Mucosa of gallbladder (tissue), 1 donor: ENCODE measurements at regions not wholly inside any gene's neighbourhood (a gene's known extent, or its start where the extent isn't known, plus 50 kb on each side); places are given as distances from the start of the nearest gene placed in this dataset.

Experiments used
- DNase-seq: peaks from one replicate; pipeline ENCODE4 v3.0.0-alpha.2; 2020; ENCODE audit warnings: low spot score
- donor health status: DM: no; HTN: no; CAD: no.

GRCh38 chr5:61904730-61905129, 401.3 kb upstream of the KIF2A start:
- DNase-seq: no peak

GRCh38 chr5:61905613-61906012, 400.4 kb upstream of the KIF2A start:
- DNase-seq: peak; percentile 11

- no peak for DNase-seq
These were observed 399.2 kb upstream of the KIF2A start for GRCh38 chr5:61906820-61907219.

- no peak for DNase-seq
These were observed 398.0 kb upstream of the KIF2A start for GRCh38 chr5:61907995-61908394.

GRCh38 chr5:61910771-61911170, 395.2 kb upstream of the KIF2A start:
- no peak for DNase-seq

- DNase-seq: no peak
These were observed 393.4 kb upstream of the KIF2A start for GRCh38 chr5:61912559-61912958.

GRCh38 chr5:61915646-61916045, 390.4 kb upstream of the KIF2A start:
- no peak for DNase-seq

- no peak for DNase-seq
These were observed 389.1 kb upstream of the KIF2A start for GRCh38 chr5:61916621-61917620.

- DNase-seq: no peak
These were observed 387.4 kb upstream of the KIF2A start for GRCh38 chr5:61918611-61919010.

GRCh38 chr5:61919920-61920319, 386.1 kb upstream of the KIF2A start:
- DNase-seq: peak; percentile 33

GRCh38 chr5:61924251-61924650, 381.8 kb upstream of the KIF2A start:
- DNase-seq: no peak

- DNase-seq: no peak
These were observed 379.1 kb upstream of the KIF2A start for GRCh38 chr5:61926911-61927310.

- DNase-seq: no peak
These were observed 374.8 kb upstream of the KIF2A start for GRCh38 chr5:61931236-61931635.

- peak; percentile 68 for DNase-seq
These were observed 372.0 kb upstream of the KIF2A start for GRCh38 chr5:61933787-61934626.

- DNase-seq: no peak
These were observed 364.4 kb upstream of the KIF2A start for GRCh38 chr5:61941637-61942036.

- DNase-seq: no peak
These were observed 363.4 kb upstream of the KIF2A start for GRCh38 chr5:61942462-61943049.

- no peak for DNase-seq
These were observed 362.3 kb upstream of the KIF2A start for GRCh38 chr5:61943713-61944112.

GRCh38 chr5:61948151-61948550, 357.9 kb upstream of the KIF2A start:
- DNase-seq: peak; percentile 34

- DNase-seq: no peak
These were observed 356.8 kb upstream of the KIF2A start for GRCh38 chr5:61949054-61949678.

- DNase-seq: no peak
These were observed 356.1 kb upstream of the KIF2A start for GRCh38 chr5:61949679-61950435.

- no peak for DNase-seq
These were observed 354.7 kb upstream of the KIF2A start for GRCh38 chr5:61951295-61951694.
